HUDEP-2 (cell line): ENCODE measurements at regions not wholly inside any gene's neighbourhood (a gene's known extent, or its start where the extent isn't known, plus 50 kb on each side); places are given as distances from the start of the nearest gene placed in this dataset.
"Not testable (repeated sequence)": the region's sequence is repeated elsewhere in the genome, so short reads cannot be mapped to it uniquely, and the experiment has no call there.

ENCODE experiments used
- DNase-seq, 76 experiments: peaks; one replicate each; lab custom pipeline; 2025; ENCODE audit not compliant: unreplicated experiment in 76 of 76; lab: John Stamatoyannopoulos, UW

GRCh38 chr1:229001467-229002011, 266.3 kb downstream of the RHOU start:
- DNase-seq, result no peak

GRCh38 chr1:229002037-229002436, 266.8 kb downstream of the RHOU start:
- DNase-seq, result no peak

GRCh38 chr1:229002451-229002960, 267.2 kb downstream of the RHOU start:
- DNase-seq, result no peak

GRCh38 chr1:229003233-229004031, 267.5 kb upstream of the RAB4A start:
- no peak for DNase-seq

GRCh38 chr1:229004066-229004833, 266.7 kb upstream of the RAB4A start:
- peak in 1 of 76 experiments; percentile 9 for DNase-seq

- DNase-seq, result no peak
These were observed 265.8 kb upstream of the RAB4A start for GRCh38 chr1:229005097-229005496.

GRCh38 chr1:229005556-229005955, 265.4 kb upstream of the RAB4A start:
- DNase-seq, result no peak

GRCh38 chr1:229006121-229006870, 264.6 kb upstream of the RAB4A start:
- DNase-seq, result no peak

- no peak for DNase-seq
These were observed 263.7 kb upstream of the RAB4A start for GRCh38 chr1:229007167-229007566.

GRCh38 chr1:229007701-229008100, 263.2 kb upstream of the RAB4A start:
- DNase-seq, result no peak

- not testable (repeated sequence) for DNase-seq
These were observed 262.6 kb upstream of the RAB4A start for GRCh38 chr1:229008347-229008746.

- DNase-seq, result no peak
These were observed 259.9 kb upstream of the RAB4A start for GRCh38 chr1:229011022-229011421.

GRCh38 chr1:229012823-229013222, 258.1 kb upstream of the RAB4A start:
- no peak for DNase-seq

- no peak for DNase-seq
These were observed 256.9 kb upstream of the RAB4A start for GRCh38 chr1:229013981-229014380.

- no peak for DNase-seq
These were observed 255.1 kb upstream of the RAB4A start for GRCh38 chr1:229015806-229016205.

- no peak for DNase-seq
These were observed 253.8 kb upstream of the RAB4A start for GRCh38 chr1:229017091-229017490.

GRCh38 chr1:229018674-229019295, 252.1 kb upstream of the RAB4A start:
- no peak for DNase-seq

GRCh38 chr1:229019663-229020271, 251.1 kb upstream of the RAB4A start:
- DNase-seq, result no peak

- DNase-seq, result not testable (repeated sequence)
These were observed 249.9 kb upstream of the RAB4A start for GRCh38 chr1:229021034-229021433.
